ENCODE measurements at regions not wholly inside any gene's neighbourhood (a gene's known extent, or its start where the extent isn't known, plus 50 kb on each side); places are given as distances from the start of the nearest gene placed in this dataset.
"Not testable (repeated sequence)": the region's sequence is repeated elsewhere in the genome, so short reads cannot be mapped to it uniquely, and the experiment has no call there.

- no peak for TF ChIP-seq POLR2A (IDR thresholded peaks at IDR 0.05; ENCODE audit: extremely low read depth, insufficient read length)
- TF ChIP-seq CTCF (IDR thresholded peaks at IDR 0.05; ENCODE audit: low read depth, low read length), result no peak
- TF ChIP-seq MYC (IDR thresholded peaks at IDR 0.05; ENCODE audit: low read depth, low read length), result no peak
- no peak for TF ChIP-seq MAX (IDR thresholded peaks at IDR 0.05; ENCODE audit: low read depth, low read length)
- DNase-seq (ENCODE audit: low read depth), result no peak
- H3K4me3 ChIP-seq (ENCODE audit: low read depth, low read length), result no peak overlapping the region
Measured at GRCh38 chr18:59848002-59848401, 51.8 kb upstream of the PMAIP1 start.

- H3K4me3 ChIP-seq (ENCODE audit: low read depth, low read length); DNase-seq (ENCODE audit: low read depth): not testable (repeated sequence)
Measured at GRCh38 chr18:59847491-59847846, 52.3 kb upstream of the PMAIP1 start.

GRCh38 chr18:59846814-59847490 is 52.8 kb upstream of the PMAIP1 start:
- TF ChIP-seq CTCF (IDR thresholded peaks at IDR 0.05; ENCODE audit: low read depth, low read length) (no peak), POLR2A (IDR thresholded peaks at IDR 0.05; ENCODE audit: extremely low read depth, insufficient read length) (no peak), MYC (IDR thresholded peaks at IDR 0.05; ENCODE audit: low read depth, low read length) (no peak), MAX (IDR thresholded peaks at IDR 0.05; ENCODE audit: low read depth, low read length) (no peak)
- DNase-seq (ENCODE audit: low read depth), result no peak
- no peak overlapping the region for H3K4me3 ChIP-seq (ENCODE audit: low read depth, low read length)

- DNase-seq (ENCODE audit: low read depth), result no peak
- H3K4me3 ChIP-seq (ENCODE audit: low read depth, low read length), result no peak overlapping the region
- no peak for TF ChIP-seq POLR2A (IDR thresholded peaks at IDR 0.05; ENCODE audit: extremely low read depth, insufficient read length)
Measured at GRCh38 chr18:59842947-59843346, 56.8 kb upstream of the PMAIP1 start.

GRCh38 chr18:59839931-59840685 is 59.7 kb upstream of the PMAIP1 start:
- no peak for TF ChIP-seq CTCF (IDR thresholded peaks at IDR 0.05; ENCODE audit: low read depth, low read length)
- TF ChIP-seq POLR2A (IDR thresholded peaks at IDR 0.05; ENCODE audit: extremely low read depth, insufficient read length), result no peak
- TF ChIP-seq MAX (IDR thresholded peaks at IDR 0.05; ENCODE audit: low read depth, low read length), result no peak
- no peak for TF ChIP-seq MYC (IDR thresholded peaks at IDR 0.05; ENCODE audit: low read depth, low read length)
- DNase-seq (ENCODE audit: low read depth), result no peak
- no peak overlapping the region for H3K4me3 ChIP-seq (ENCODE audit: low read depth, low read length)

GRCh38 chr18:59839246-59839645 is 60.5 kb upstream of the PMAIP1 start:
- TF ChIP-seq CTCF (IDR thresholded peaks at IDR 0.05; ENCODE audit: low read depth, low read length), result no peak
- no peak for TF ChIP-seq MAX (IDR thresholded peaks at IDR 0.05; ENCODE audit: low read depth, low read length)
- no peak for TF ChIP-seq MYC (IDR thresholded peaks at IDR 0.05; ENCODE audit: low read depth, low read length)
- no peak for TF ChIP-seq POLR2A (IDR thresholded peaks at IDR 0.05; ENCODE audit: extremely low read depth, insufficient read length)
- no peak for DNase-seq (ENCODE audit: low read depth)
- H3K4me3 ChIP-seq (ENCODE audit: low read depth, low read length), result no peak overlapping the region

GRCh38 chr18:59837586-59837985 is 62.2 kb upstream of the PMAIP1 start:
- no peak overlapping the region for H3K4me3 ChIP-seq (ENCODE audit: low read depth, low read length)
- TF ChIP-seq CTCF (IDR thresholded peaks at IDR 0.05; ENCODE audit: low read depth, low read length) (peak; percentile 88), MYC (IDR thresholded peaks at IDR 0.05; ENCODE audit: low read depth, low read length) (no peak)

More at GRCh38 chr18:59837586-59837985, 62.2 kb upstream of the PMAIP1 start:
- peak; percentile 73 for DNase-seq (ENCODE audit: low read depth)

Data from NB4 (cell line).